ENCODE measurements at regions not wholly inside any gene's neighbourhood (a gene's known extent, or its start where the extent isn't known, plus 50 kb on each side); places are given as distances from the start of the nearest gene placed in this dataset.

DNA sequence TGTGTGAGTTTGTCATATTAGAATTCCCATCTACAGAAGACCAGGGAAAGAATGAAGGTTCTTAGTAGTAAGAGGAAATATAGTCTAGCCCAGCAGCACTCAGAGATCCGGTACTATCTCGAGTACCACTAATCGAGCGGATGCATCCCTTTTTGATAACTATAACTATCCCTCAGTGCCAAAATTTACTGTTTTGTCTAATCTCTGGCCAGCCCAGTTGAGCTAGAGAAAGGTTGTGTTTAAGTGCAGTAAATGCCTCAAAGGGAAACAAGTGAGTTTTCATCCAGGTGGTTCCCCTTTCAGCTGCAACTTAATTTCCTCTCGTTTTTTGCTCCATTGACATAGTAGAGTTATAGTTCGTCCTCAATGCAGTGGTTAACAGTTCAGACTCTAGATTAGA, 146.7 kb downstream of the GPBP1 start:
- no peaks in the 10 kb centered on the region for H3K36me3 Mint-ChIP-seq (ENCODE audit: insufficient read depth, unreplicated experiment)
- H3K4me1 Mint-ChIP-seq (ENCODE audit: low read depth, unreplicated experiment) = no peaks in the 10 kb centered on the region
- H3K36me3 ChIP-seq (ENCODE audit: control insufficient read depth, insufficient read depth, low read length) = no peaks in the 10 kb centered on the region
- H3K4me3 Mint-ChIP-seq (ENCODE audit: unreplicated experiment) = no peak overlapping the region
- H3K27me3 Mint-ChIP-seq (ENCODE audit: insufficient read depth, unreplicated experiment) = no peaks in the 10 kb centered on the region
- no peaks in the 10 kb centered on the region for H3K9me3 ChIP-seq
- no peaks in the 10 kb centered on the region for H3K9me3 Mint-ChIP-seq (ENCODE audit: unreplicated experiment)
- ChIA-PET CTCF (no interaction called here), POLR2A (no interaction called here)
- no peak for DNase-seq
- intact Hi-C loops (cut with micrococcal nuclease; ENCODE audit: unreplicated experiment) = no loop called here
- TF ChIP-seq, protein P1, sequence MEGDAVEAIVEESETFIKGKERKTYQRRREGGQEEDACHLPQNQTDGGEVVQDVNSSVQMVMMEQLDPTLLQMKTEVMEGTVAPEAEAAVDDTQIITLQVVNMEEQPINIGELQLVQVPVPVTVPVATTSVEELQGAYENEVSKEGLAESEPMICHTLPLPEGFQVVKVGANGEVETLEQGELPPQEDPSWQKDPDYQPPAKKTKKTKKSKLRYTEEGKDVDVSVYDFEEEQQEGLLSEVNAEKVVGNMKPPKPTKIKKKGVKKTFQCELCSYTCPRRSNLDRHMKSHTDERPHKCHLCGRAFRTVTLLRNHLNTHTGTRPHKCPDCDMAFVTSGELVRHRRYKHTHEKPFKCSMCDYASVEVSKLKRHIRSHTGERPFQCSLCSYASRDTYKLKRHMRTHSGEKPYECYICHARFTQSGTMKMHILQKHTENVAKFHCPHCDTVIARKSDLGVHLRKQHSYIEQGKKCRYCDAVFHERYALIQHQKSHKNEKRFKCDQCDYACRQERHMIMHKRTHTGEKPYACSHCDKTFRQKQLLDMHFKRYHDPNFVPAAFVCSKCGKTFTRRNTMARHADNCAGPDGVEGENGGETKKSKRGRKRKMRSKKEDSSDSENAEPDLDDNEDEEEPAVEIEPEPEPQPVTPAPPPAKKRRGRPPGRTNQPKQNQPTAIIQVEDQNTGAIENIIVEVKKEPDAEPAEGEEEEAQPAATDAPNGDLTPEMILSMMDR (IDR thresholded peaks at IDR 0.05; ENCODE audit: insufficient read depth in 1 of 2, low read depth in 1 of 2, low read length in 1 of 2, severe bottlenecking in 1 of 2, unreplicated experiment in 1 of 2) = no peak
- H3K4me1 ChIP-seq = no peaks in the 10 kb centered on the region
- BruUV-seq (replicated peaks) = no TSS peak
- no peak overlapping the region for H3K27ac Mint-ChIP-seq (ENCODE audit: unreplicated experiment)
- H3K4me3 ChIP-seq (ENCODE audit: low read depth, low read length) = no peak overlapping the region
- H3K27me3 ChIP-seq (replicated peaks; ENCODE audit: control insufficient read depth, insufficient read depth, low read length) = no peaks in the 10 kb centered on the region

DNA sequence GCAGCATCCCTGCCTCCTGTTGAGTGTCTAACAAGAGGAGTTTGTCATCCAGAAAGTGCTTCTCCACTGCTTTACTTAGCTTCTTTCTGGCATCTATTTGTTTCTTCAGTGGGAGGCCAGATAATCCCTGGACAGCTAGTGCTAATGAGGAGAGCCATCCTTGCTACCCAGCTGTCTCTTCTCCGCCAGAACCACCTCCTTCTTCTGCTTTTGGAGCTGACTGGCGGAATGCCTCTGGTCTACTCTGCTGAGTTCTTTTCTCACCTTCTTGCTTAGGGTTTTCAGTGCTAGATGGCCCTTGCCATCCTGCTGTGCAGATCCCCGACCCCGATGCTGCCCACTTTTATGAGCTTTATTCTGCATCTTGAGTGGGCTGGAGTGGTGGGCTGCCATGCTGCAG, 145.8 kb downstream of the GPBP1 start:
- no peaks in the 10 kb centered on the region for H3K27me3 Mint-ChIP-seq (ENCODE audit: insufficient read depth, unreplicated experiment)
- no TSS peak for BruUV-seq (replicated peaks)
- TF ChIP-seq, protein P1 (IDR thresholded peaks at IDR 0.05; ENCODE audit: insufficient read depth in 1 of 2, low read depth in 1 of 2, low read length in 1 of 2, severe bottlenecking in 1 of 2, unreplicated experiment in 1 of 2) = no peak
- H3K36me3 Mint-ChIP-seq (ENCODE audit: insufficient read depth, unreplicated experiment) = no peaks in the 10 kb centered on the region
- intact Hi-C loops (cut with micrococcal nuclease; ENCODE audit: unreplicated experiment) = no loop called here
- H3K4me3 Mint-ChIP-seq (ENCODE audit: unreplicated experiment) = no peak overlapping the region
- POLR2A ChIA-PET = no interaction called here
- Histone ChIP-seq H3K4me3 (ENCODE audit: low read depth, low read length) (no peak overlapping the region), H3K27me3 (replicated peaks; ENCODE audit: control insufficient read depth, insufficient read depth, low read length) (no peaks in the 10 kb centered on the region), H3K36me3 (ENCODE audit: control insufficient read depth, insufficient read depth, low read length) (no peaks in the 10 kb centered on the region), H3K4me1 (no peaks in the 10 kb centered on the region), H3K9me3 (no peaks in the 10 kb centered on the region)
- H3K4me1 Mint-ChIP-seq (ENCODE audit: low read depth, unreplicated experiment) = no peaks in the 10 kb centered on the region
- no peaks in the 10 kb centered on the region for H3K9me3 Mint-ChIP-seq (ENCODE audit: unreplicated experiment)
- H3K27ac Mint-ChIP-seq (ENCODE audit: unreplicated experiment) = no peak overlapping the region
- CTCF ChIA-PET = no interaction called here
- DNase-seq = no peak

DNA sequence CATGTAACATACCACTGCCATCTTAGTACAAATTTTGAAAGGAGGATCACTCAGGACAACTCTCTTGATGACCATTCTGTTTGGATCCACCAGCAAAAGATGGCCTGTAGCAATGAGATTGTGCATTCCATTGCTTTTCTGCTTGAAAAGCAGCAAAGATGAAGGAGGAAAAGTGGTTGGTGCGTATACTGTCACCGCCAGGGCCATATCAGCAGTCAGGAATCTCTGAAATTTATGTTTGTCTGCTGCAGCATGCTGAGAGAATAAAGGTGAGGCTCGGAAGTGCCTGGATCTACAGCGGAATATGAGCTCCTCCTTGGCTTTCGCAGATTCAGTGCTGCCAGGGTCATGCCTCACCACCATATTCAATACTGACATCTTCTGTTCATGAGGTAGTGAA, 144.4 kb downstream of the GPBP1 start:
- ChIA-PET CTCF (no interaction called here), POLR2A (no interaction called here)
- no peaks in the 10 kb centered on the region for H3K4me1 Mint-ChIP-seq (ENCODE audit: low read depth, unreplicated experiment)

More for the DNA sequence above, 144.4 kb downstream of the GPBP1 start:
- Histone ChIP-seq H3K9me3 (no peaks in the 10 kb centered on the region), H3K4me1 (no peaks in the 10 kb centered on the region), H3K36me3 (ENCODE audit: control insufficient read depth, insufficient read depth, low read length) (no peaks in the 10 kb centered on the region), H3K27me3 (replicated peaks; ENCODE audit: control insufficient read depth, insufficient read depth, low read length) (no peaks in the 10 kb centered on the region), H3K4me3 (ENCODE audit: low read depth, low read length) (no peak overlapping the region)
- no peak overlapping the region for H3K4me3 Mint-ChIP-seq (ENCODE audit: unreplicated experiment)
- BruUV-seq (replicated peaks) = no TSS peak
- no peak overlapping the region for H3K27ac Mint-ChIP-seq (ENCODE audit: unreplicated experiment)
- no peaks in the 10 kb centered on the region for H3K27me3 Mint-ChIP-seq (ENCODE audit: insufficient read depth, unreplicated experiment)
- no peak for DNase-seq
- no peaks in the 10 kb centered on the region for H3K9me3 Mint-ChIP-seq (ENCODE audit: unreplicated experiment)
- intact Hi-C loops (cut with micrococcal nuclease; ENCODE audit: unreplicated experiment) = no loop called here
- TF ChIP-seq, protein P1 (IDR thresholded peaks at IDR 0.05; ENCODE audit: insufficient read depth in 1 of 2, low read depth in 1 of 2, low read length in 1 of 2, severe bottlenecking in 1 of 2, unreplicated experiment in 1 of 2) = no peak
- H3K36me3 Mint-ChIP-seq (ENCODE audit: insufficient read depth, unreplicated experiment) = no peaks in the 10 kb centered on the region

Data from Caco-2 (cell line).